HCT116 (cell line): ENCODE measurements at regions not wholly inside any gene's neighbourhood (a gene's known extent, or its start where the extent isn't known, plus 50 kb on each side); places are given as distances from the start of the nearest gene placed in this dataset.
A peak's percentile ranks its signal among the peaks of the same experiment; 100 is the strongest.

Experiments used
- ATAC-seq: fragments of 200-7000 bp; cut with Tn5 transposase; 2 replicates; pipeline ENCODE4 v1.9.1; 2020; ENCODE audit warnings: mild to moderate bottlenecking, moderate library complexity
- BruUV-seq: library from RNA; stranded (reverse); fragments of 400-500 nt; replicated peaks from 2 replicates; lab custom pipeline; 2021; lab: Mats Ljungman, UMichigan
- CTCF ChIA-PET: fragments of 300-600 bp; sonication (Branson Sonifier 250); formaldehyde crosslinking; loops from one replicate; lab custom pipeline; 2021; ENCODE audit warnings: antibody characterized with exemption; lab: Charles Lee
- POLR2A ChIA-PET: fragments of 300-600, 350-600 bp; sonication (Branson Sonifier 250); formaldehyde crosslinking; loops from one replicate; lab custom pipeline; 2021; ENCODE audit warnings: antibody characterized with exemption; lab: Charles Lee
- RAD21 ChIA-PET, 2 experiments: fragments of 300-600 bp; sonication (Branson Sonifier 250); formaldehyde crosslinking; loops; one replicate each; lab custom pipeline; 2023; ENCODE audit warnings: low total read pairs in 2 of 2; ENCODE audit not compliant: uncharacterized antibody in 2 of 2, unreplicated experiment in 2 of 2, low non-redundant PET in 1 of 2; lab: Charles Lee
- DNase-seq: peaks from one replicate; pipeline ENCODE4 v3.0.0-alpha.2; 2010; ENCODE audit warnings: low read depth, low spot score
- H2AFZ ChIP-seq: fragments of 200-600 bp; shearing (Covaris generic), sonication (generic); 2 replicates; pipeline ENCODE4 v1.6.1; 2017; ENCODE audit warnings: low read depth, mixed run types, mixed read lengths, antibody characterized with exemption, low read length; ENCODE audit not compliant: poor library complexity, severe bottlenecking
- H3K27ac ChIP-seq: 2 replicates; pipeline ENCODE4 v1.5.1; 2012; ENCODE audit warnings: low read depth, low read length
- H3K27me3 ChIP-seq: fragments of 200-600 bp; sonication (generic); 2 replicates; pipeline ENCODE4 v1.6.1; 2016; ENCODE audit warnings: mixed run types, low read length, mixed read lengths; ENCODE audit not compliant: insufficient read depth
- H3K36me3 ChIP-seq, 2 experiments: fragments of 200-500 bp in 1 of 2; fragments of 200-600 bp in 1 of 2; sonication (Bioruptor generic) in 1 of 2; sonication (generic) in 1 of 2; 2 replicates each; pipeline versions ENCODE4 v1.5.1 to v1.6.1; 2014 to 2016; ENCODE audit warnings: low read length in 2 of 2, inconsistent platforms in 1 of 2, mixed read lengths in 1 of 2, mixed run types in 1 of 2; ENCODE audit not compliant: insufficient read depth in 2 of 2, control insufficient read depth in 1 of 2
- H3K4me1 ChIP-seq, 2 experiments: fragments of 200-600 bp in 1 of 2; sonication (generic) in 1 of 2; 2 replicates each; pipeline versions ENCODE4 v1.5.1 to v1.6.1; 2012 to 2017; ENCODE audit warnings: low read length in 2 of 2, inconsistent platforms in 1 of 2, mild to moderate bottlenecking in 1 of 2, mixed read lengths in 1 of 2, mixed run types in 1 of 2, moderate library complexity in 1 of 2; ENCODE audit not compliant: insufficient read depth in 2 of 2, control insufficient read depth in 1 of 2
- H3K4me2 ChIP-seq: fragments of 200-600 bp; sonication (generic); 2 replicates; pipeline ENCODE4 v1.6.1; 2017; ENCODE audit warnings: mixed run types, low read length, mixed read lengths
- H3K4me3 ChIP-seq, 2 experiments: fragments of 200-600 bp in 1 of 2; sonication (generic) in 1 of 2; replicated peaks in 1 of 2; 2 replicates each; pipeline ENCODE4 v1.5.1; 2011 to 2016; ENCODE audit warnings: low read length in 2 of 2, control low read depth in 1 of 2, low read depth in 1 of 2, mild to moderate bottlenecking in 1 of 2, mixed read lengths in 1 of 2, mixed run types in 1 of 2
- H3K79me2 ChIP-seq: fragments of 200-600 bp; sonication (generic); 2 replicates; pipeline ENCODE4 v1.6.1; 2017; ENCODE audit warnings: mild to moderate bottlenecking, mixed run types, low read length, moderate library complexity, mixed read lengths; ENCODE audit not compliant: insufficient read depth
- H3K9ac ChIP-seq: fragments of 200-600 bp; sonication (generic); 2 replicates; pipeline ENCODE4 v1.6.1; 2016; ENCODE audit warnings: low read length, mixed read lengths
- H3K9me2 ChIP-seq: fragments of 200-600 bp; sonication (generic), shearing (Covaris generic); 2 replicates; pipeline ENCODE4 v1.6.1; 2017; ENCODE audit warnings: mixed run types, mild to moderate bottlenecking, moderate library complexity; ENCODE audit not compliant: insufficient read depth
- H3K9me3 ChIP-seq, 2 experiments: fragments of 200-500 bp in 1 of 2; fragments of 200-600 bp in 1 of 2; sonication (Bioruptor generic) in 1 of 2; sonication (generic) in 1 of 2; 2 replicates each; pipeline ENCODE4 v1.6.1; 2014 to 2017; ENCODE audit warnings: low read length in 2 of 2, mixed read lengths in 2 of 2, inconsistent platforms in 1 of 2, low read depth in 1 of 2, mild to moderate bottlenecking in 1 of 2, mixed run types in 1 of 2, moderate library complexity in 1 of 2; ENCODE audit not compliant: control insufficient read depth in 1 of 2, insufficient read depth in 1 of 2
- H4K20me1 ChIP-seq: fragments of 200-600 bp; sonication (generic), shearing (Covaris generic); 2 replicates; pipeline ENCODE4 v1.6.1; 2017; ENCODE audit warnings: mixed run types, mild to moderate bottlenecking, moderate library complexity; ENCODE audit not compliant: insufficient read depth
- CBX3 ChIP-seq: IDR thresholded peaks from 2 replicates; pipeline ENCODE4 v1.6.1; 2012; ENCODE audit warnings: low read depth
- CEBPB ChIP-seq: IDR thresholded peaks from 2 replicates; pipeline ENCODE4 v1.6.1; 2012; ENCODE audit warnings: low read depth
- EGR1 ChIP-seq: IDR thresholded peaks from 2 replicates; pipeline ENCODE4 v1.6.1; 2012; ENCODE audit warnings: low read depth
- EZH2 ChIP-seq: fragments of 200-600 bp; sonication (generic); IDR thresholded peaks from 2 replicates; pipeline ENCODE4 v1.6.1; 2017; ENCODE audit warnings: antibody characterized with exemption, mixed run types
- FOSL1 ChIP-seq: IDR thresholded peaks from 2 replicates; pipeline ENCODE4 v1.6.1; 2012; ENCODE audit warnings: low read depth
- POLR2A ChIP-seq: IDR thresholded peaks from 2 replicates; pipeline ENCODE4 v1.7.0; 2011; ENCODE audit warnings: borderline replicate concordance; ENCODE audit not compliant: insufficient read depth, insufficient read length; ENCODE audit errors: extremely low read depth
- POLR2AphosphoS5 ChIP-seq: IDR thresholded peaks from 2 replicates; pipeline ENCODE4 v1.6.1; 2011; ENCODE audit warnings: mild to moderate bottlenecking, low read depth, low read length, moderate library complexity
- SIN3A ChIP-seq: IDR thresholded peaks from 2 replicates; pipeline ENCODE4 v1.6.1; 2012; ENCODE audit warnings: low read depth
- SP1 ChIP-seq: IDR thresholded peaks from 2 replicates; pipeline ENCODE4 v1.6.1; 2012; ENCODE audit warnings: low read depth
- TCF7L2 ChIP-seq: IDR thresholded peaks from 2 replicates; pipeline ENCODE4 v1.7.0; 2011; ENCODE audit warnings: borderline replicate concordance, inconsistent platforms; ENCODE audit not compliant: insufficient read depth, insufficient read length; ENCODE audit errors: extremely low read depth
- YY1 ChIP-seq: IDR thresholded peaks from 2 replicates; pipeline ENCODE4 v1.6.1; 2011; ENCODE audit warnings: low read length, low read depth, moderate library complexity, mild to moderate bottlenecking; ENCODE audit not compliant: insufficient replicate concordance; ENCODE audit errors: extremely low read depth
- ZFX ChIP-seq: fragments of 450-650 bp; IDR thresholded peaks from 2 replicates; pipeline ENCODE4 v1.6.1; 2017
- ZNF274 ChIP-seq: fragments of 200-500 bp; sonication (Bioruptor generic); IDR thresholded peaks from 2 replicates; pipeline ENCODE4 v1.6.1; 2014; ENCODE audit warnings: mild to moderate bottlenecking, low read depth, low read length, inconsistent platforms
- intact Hi-C: fragments of 100-400 bp; cut with micrococcal nuclease; formaldehyde crosslinking; loops from 2 replicates; pipeline ENCODE4 v1.10.0; 2022
- TF ChIP-seq, protein P1 (sequence below): IDR thresholded peaks from 2 replicates; pipeline ENCODE4 v1.6.1; 2012
- TF ChIP-seq, protein P2 (sequence below): IDR thresholded peaks from 2 replicates; pipeline ENCODE4 v1.6.1; 2011; ENCODE audit warnings: mild to moderate bottlenecking, low read length, moderate library complexity; ENCODE audit not compliant: insufficient replicate concordance; ENCODE audit errors: extremely low read depth
- TF ChIP-seq, protein P3 (sequence below): IDR thresholded peaks from 2 replicates; pipeline ENCODE4 v1.6.1; 2012
- TF ChIP-seq, protein P4 (sequence below), 3 experiments: fragments of 200-600 bp in 1 of 3; sonication (generic) in 1 of 3; IDR thresholded peaks in 2 of 3; conservative IDR thresholded peaks in 1 of 3; 2 replicates each; pipeline ENCODE4 v1.5.1; 2012 to 2017; ENCODE audit warnings: low read depth in 2 of 3, low read length in 2 of 3, antibody characterized with exemption in 1 of 3, borderline replicate concordance in 1 of 3, control low read depth in 1 of 3, mild to moderate bottlenecking in 1 of 3, mixed read lengths in 1 of 3, mixed run types in 1 of 3, moderate library complexity in 1 of 3; ENCODE audit not compliant: insufficient read depth in 1 of 3

DNA sequence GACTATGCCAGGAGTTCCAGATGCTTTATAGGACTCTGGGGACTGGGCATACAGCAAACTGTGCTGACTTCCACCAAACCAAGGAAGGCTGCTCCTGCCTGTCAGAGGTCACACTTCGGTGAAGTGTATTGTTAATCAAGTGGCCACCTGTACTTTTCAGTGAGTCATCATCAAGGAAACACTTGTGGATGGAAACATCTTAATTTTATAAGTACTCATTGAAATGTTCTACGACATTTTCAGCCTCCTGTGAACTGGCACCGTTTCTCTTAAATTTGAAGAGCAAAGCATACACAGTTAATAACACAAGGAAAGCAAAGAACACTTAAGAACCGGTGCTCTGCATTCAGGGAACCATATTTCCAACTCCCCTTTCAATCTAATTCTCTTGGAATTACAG lies 801.7 kb upstream of the DPPA4 start:
- CTCF ChIA-PET: no interaction called here
- TF ChIP-seq EGR1: no peak
- TF ChIP-seq, protein P1, sequence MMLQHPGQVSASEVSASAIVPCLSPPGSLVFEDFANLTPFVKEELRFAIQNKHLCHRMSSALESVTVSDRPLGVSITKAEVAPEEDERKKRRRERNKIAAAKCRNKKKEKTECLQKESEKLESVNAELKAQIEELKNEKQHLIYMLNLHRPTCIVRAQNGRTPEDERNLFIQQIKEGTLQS: no peak
- no peak for TF ChIP-seq ZFX
- TF ChIP-seq EZH2: no peak
- TF ChIP-seq POLR2AphosphoS5: no peak
- TF ChIP-seq, protein P2, sequence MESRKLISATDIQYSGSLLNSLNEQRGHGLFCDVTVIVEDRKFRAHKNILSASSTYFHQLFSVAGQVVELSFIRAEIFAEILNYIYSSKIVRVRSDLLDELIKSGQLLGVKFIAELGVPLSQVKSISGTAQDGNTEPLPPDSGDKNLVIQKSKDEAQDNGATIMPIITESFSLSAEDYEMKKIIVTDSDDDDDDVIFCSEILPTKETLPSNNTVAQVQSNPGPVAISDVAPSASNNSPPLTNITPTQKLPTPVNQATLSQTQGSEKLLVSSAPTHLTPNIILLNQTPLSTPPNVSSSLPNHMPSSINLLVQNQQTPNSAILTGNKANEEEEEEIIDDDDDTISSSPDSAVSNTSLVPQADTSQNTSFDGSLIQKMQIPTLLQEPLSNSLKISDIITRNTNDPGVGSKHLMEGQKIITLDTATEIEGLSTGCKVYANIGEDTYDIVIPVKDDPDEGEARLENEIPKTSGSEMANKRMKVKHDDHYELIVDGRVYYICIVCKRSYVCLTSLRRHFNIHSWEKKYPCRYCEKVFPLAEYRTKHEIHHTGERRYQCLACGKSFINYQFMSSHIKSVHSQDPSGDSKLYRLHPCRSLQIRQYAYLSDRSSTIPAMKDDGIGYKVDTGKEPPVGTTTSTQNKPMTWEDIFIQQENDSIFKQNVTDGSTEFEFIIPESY: no peak
- TF ChIP-seq SP1: no peak
- TF ChIP-seq, protein P3, sequence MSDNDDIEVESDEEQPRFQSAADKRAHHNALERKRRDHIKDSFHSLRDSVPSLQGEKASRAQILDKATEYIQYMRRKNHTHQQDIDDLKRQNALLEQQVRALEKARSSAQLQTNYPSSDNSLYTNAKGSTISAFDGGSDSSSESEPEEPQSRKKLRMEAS: no peak
- TF ChIP-seq, protein P4, sequence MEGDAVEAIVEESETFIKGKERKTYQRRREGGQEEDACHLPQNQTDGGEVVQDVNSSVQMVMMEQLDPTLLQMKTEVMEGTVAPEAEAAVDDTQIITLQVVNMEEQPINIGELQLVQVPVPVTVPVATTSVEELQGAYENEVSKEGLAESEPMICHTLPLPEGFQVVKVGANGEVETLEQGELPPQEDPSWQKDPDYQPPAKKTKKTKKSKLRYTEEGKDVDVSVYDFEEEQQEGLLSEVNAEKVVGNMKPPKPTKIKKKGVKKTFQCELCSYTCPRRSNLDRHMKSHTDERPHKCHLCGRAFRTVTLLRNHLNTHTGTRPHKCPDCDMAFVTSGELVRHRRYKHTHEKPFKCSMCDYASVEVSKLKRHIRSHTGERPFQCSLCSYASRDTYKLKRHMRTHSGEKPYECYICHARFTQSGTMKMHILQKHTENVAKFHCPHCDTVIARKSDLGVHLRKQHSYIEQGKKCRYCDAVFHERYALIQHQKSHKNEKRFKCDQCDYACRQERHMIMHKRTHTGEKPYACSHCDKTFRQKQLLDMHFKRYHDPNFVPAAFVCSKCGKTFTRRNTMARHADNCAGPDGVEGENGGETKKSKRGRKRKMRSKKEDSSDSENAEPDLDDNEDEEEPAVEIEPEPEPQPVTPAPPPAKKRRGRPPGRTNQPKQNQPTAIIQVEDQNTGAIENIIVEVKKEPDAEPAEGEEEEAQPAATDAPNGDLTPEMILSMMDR (IDR thresholded peaks at IDR 0.05 in 2 of 3, conservative IDR thresholded peaks at IDR 0.05 in 1 of 3; ENCODE audit: borderline replicate concordance in 1 of 3, insufficient read depth in 1 of 3, low read depth in 2 of 3, low read length in 2 of 3): no peak
- TF ChIP-seq SIN3A: no peak
- no peak for TF ChIP-seq POLR2A
- TF ChIP-seq FOSL1: no peak
- no peak for TF ChIP-seq CBX3
- TF ChIP-seq ZNF274: no peak
- TF ChIP-seq CEBPB: no peak
- no peak for TF ChIP-seq YY1
- TF ChIP-seq TCF7L2: no peak
- no peak overlapping the region for H3K4me2 ChIP-seq
- H3K9me2 ChIP-seq: no peaks in the 10 kb centered on the region
- RAD21 ChIA-PET: no interaction called here
- H3K27me3 ChIP-seq: no peaks in the 10 kb centered on the region
- POLR2A ChIA-PET: no interaction called here
- H3K4me1 ChIP-seq: peaks cover 0 to 6% of the 10 kb centered on the region in 2 experiments; a peak in 1 of 4 replicates
- H2AFZ ChIP-seq: peak overlapping the region; percentile 31
- H3K27ac ChIP-seq: no peak overlapping the region
- H4K20me1 ChIP-seq: no peaks in the 10 kb centered on the region
- H3K79me2 ChIP-seq: no peaks in the 10 kb centered on the region
- intact Hi-C loops: no loop called here
- ATAC-seq: no peak
- H3K36me3 ChIP-seq: no peaks in the 10 kb centered on the region
- DNase-seq: no peak
- H3K9me3 ChIP-seq: no peaks in the 10 kb centered on the region
- H3K9ac ChIP-seq: no peak overlapping the region
- no TSS peak for BruUV-seq
- no peak overlapping the region for H3K4me3 ChIP-seq
